Progenitor cell of endocrine pancreas (in vitro differentiated cells): ENCODE measurements at regions not wholly inside any gene's neighbourhood (a gene's known extent, or its start where the extent isn't known, plus 50 kb on each side); places are given as distances from the start of the nearest gene placed in this dataset.

Experiments
- DNase-seq: peaks from one replicate; pipeline ENCODE4 v3.0.0; 2021; ENCODE audit warnings: low spot score; ENCODE audit not compliant: unreplicated experiment
- H3K27ac Mint-ChIP-seq: 2 replicates; pipeline ENCODE4 v1.8.0; 2021; ENCODE audit warnings: mild to moderate bottlenecking, moderate library complexity, mixed read lengths
- H3K27me3 Mint-ChIP-seq: 2 replicates; pipeline ENCODE4 v1.8.0; 2021; ENCODE audit warnings: mixed read lengths
- H3K36me3 Mint-ChIP-seq: 2 replicates; pipeline ENCODE4 v1.8.0; 2022; ENCODE audit warnings: mixed read lengths; ENCODE audit not compliant: insufficient read depth
- H3K4me1 Mint-ChIP-seq: 2 replicates; pipeline ENCODE4 v1.8.0; 2021; ENCODE audit warnings: low read depth, mixed read lengths
- H3K4me3 Mint-ChIP-seq: 2 replicates; pipeline ENCODE4 v1.8.0; 2021; ENCODE audit warnings: low read depth, mild to moderate bottlenecking, moderate library complexity, mixed read lengths
- H3K9me3 Mint-ChIP-seq: 2 replicates; pipeline ENCODE4 v1.8.0; 2021; ENCODE audit warnings: low read depth, mixed read lengths
- TF ChIP-seq, protein P1 (sequence below): fragments of 200-600 bp; sonication (generic); IDR thresholded peaks from one replicate; pipeline ENCODE4 v1.5.0; 2021; ENCODE audit warnings: antibody characterized with exemption, mild to moderate bottlenecking; ENCODE audit not compliant: unreplicated experiment

DNA sequence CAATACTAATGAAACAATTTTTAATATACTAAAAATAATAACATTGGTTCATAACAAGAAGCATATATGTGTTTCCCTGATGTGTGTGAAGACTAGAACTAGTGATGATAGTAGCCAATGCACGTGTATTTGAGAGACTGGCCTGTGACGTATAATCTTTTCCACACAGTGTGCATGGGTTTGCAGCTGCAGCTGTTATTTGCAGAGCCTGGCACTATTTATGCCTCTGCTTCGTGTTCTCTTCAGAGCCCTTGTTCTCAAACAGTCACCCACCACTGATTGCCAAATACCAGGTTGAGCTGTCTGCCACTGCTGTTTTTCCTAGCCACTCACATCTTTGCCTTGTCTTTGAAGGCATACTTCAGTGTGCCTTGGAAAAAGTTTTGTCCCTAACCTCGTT lies 531.7 kb downstream of the ETV1 start:
- no peak for DNase-seq
- Mint-ChIP-seq H3K27me3 (no peaks in the 10 kb centered on the region), H3K27ac (no peak overlapping the region), H3K36me3 (no peaks in the 10 kb centered on the region), H3K9me3 (no peaks in the 10 kb centered on the region), H3K4me1 (no peaks in the 10 kb centered on the region), H3K4me3 (no peak overlapping the region)
- TF ChIP-seq, protein P1, sequence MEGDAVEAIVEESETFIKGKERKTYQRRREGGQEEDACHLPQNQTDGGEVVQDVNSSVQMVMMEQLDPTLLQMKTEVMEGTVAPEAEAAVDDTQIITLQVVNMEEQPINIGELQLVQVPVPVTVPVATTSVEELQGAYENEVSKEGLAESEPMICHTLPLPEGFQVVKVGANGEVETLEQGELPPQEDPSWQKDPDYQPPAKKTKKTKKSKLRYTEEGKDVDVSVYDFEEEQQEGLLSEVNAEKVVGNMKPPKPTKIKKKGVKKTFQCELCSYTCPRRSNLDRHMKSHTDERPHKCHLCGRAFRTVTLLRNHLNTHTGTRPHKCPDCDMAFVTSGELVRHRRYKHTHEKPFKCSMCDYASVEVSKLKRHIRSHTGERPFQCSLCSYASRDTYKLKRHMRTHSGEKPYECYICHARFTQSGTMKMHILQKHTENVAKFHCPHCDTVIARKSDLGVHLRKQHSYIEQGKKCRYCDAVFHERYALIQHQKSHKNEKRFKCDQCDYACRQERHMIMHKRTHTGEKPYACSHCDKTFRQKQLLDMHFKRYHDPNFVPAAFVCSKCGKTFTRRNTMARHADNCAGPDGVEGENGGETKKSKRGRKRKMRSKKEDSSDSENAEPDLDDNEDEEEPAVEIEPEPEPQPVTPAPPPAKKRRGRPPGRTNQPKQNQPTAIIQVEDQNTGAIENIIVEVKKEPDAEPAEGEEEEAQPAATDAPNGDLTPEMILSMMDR: no peak

DNA sequence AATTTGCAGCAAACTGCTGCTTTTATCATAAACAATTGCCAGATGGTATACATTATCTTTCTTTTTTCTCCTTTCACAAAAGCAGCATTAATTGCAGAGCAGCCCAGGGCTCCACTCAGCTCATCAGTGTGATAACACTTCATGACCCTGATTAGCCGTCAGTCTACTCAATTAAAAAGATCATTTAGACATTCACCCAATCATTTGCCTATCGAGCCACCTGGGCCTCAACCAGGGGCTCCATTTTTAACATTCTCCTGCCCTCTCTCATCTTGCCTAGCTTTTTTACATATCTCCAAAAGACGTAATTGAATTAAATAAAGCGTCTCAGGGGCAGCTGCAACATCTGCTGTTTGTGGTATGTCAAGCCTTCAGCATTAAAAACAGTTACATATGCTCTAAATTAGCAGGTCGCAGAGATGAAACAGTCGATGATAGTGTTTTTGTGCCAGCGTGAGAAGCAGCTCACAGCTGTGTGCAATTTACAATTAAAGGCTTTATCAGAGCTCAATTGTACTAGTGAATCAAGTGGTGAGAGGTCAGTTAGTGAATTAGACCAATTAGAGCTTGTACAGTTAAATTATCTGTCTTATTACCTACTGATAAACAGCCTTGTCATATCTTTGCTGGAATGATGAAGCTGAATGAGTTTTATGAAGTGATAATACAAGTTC lies 522.5 kb downstream of the ETV1 start:
- H3K4me1 Mint-ChIP-seq: peaks cover 10% of the 10 kb centered on the region
- H3K27ac Mint-ChIP-seq: no peak overlapping the region
- no peak overlapping the region for H3K4me3 Mint-ChIP-seq
- no peaks in the 10 kb centered on the region for H3K36me3 Mint-ChIP-seq
- no peaks in the 10 kb centered on the region for H3K27me3 Mint-ChIP-seq
- TF ChIP-seq, protein P1: no peak
- H3K9me3 Mint-ChIP-seq: no peaks in the 10 kb centered on the region
- no peak for DNase-seq

DNA sequence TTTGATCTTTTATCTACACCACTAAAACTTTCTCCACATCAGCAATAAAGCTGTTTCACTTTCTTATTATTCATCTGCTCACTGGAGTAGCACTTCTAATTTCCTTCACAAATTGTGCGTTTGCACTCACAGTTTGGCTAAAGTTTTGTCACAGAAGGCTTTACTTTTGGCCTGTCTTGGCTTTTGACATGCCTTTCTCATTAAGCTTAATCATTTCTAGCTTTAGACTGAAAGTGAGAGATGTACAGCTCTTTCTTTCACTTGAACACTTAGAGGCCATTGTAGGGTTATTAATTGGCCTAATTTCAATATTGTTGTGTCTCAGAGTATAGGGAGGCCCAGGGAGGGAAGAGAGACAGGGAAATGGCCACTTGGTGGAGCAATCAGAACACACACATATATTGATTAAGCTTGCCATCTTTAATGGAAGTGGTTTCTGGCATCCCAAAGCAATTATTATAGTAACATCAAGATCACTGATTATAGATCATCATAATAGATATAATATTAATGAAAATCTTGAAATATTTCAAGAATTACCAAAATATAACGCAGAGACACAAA lies 512.5 kb downstream of the ETV1 start:
- Mint-ChIP-seq H3K4me1 (peaks cover 2% of the 10 kb centered on the region), H3K4me3 (no peak overlapping the region), H3K9me3 (no peaks in the 10 kb centered on the region), H3K27ac (no peak overlapping the region), H3K36me3 (no peaks in the 10 kb centered on the region), H3K27me3 (no peaks in the 10 kb centered on the region)
- no peak for DNase-seq
- TF ChIP-seq, protein P1: no peak

DNA sequence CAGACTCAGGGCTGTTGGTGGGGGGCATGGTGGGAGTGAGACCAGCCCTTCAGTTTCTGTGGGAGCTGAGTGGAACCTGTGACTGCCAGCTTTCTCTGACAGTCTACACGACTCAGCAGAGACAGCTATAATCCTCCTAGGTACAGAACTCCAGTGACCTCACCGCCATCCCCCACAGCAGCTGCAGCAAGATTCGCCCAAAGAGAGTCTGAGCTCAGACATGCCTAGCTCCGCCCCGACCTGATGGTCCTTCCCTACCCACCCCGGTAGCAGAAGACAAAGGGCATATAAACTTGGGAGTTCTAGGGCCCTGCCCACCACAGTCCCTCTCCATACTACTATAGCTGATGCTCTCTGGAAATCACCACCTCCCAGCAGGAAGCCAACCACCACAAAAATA lies 500.1 kb downstream of the ETV1 start:
- Mint-ChIP-seq H3K4me3 (no peak overlapping the region), H3K27me3 (no peaks in the 10 kb centered on the region), H3K27ac (no peak overlapping the region), H3K36me3 (peaks cover 4% of the 10 kb centered on the region), H3K9me3 (peaks cover 65% of the 10 kb centered on the region), H3K4me1 (no peaks in the 10 kb centered on the region)
- DNase-seq: no peak
- TF ChIP-seq, protein P1: no peak

DNA sequence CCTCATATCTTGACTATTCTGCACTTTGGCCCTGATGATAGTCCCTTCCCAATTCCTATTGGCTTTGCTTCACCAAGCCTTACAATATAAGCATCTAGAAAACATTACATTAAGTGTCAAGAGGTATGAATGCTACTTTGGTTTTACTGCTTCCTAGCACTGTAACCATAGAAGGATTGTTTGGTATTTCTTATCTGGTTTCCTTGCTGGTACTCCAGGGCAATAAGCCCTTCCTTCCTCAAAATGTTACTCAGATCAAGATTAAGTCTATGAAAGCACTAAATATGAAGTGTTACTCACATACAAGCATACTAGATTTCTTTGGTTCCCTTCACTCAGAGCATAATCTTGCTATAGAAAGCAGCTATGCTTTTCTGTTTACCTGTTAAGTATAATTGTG lies 492.5 kb downstream of the ETV1 start:
- no peaks in the 10 kb centered on the region for H3K27me3 Mint-ChIP-seq
- no peaks in the 10 kb centered on the region for H3K4me1 Mint-ChIP-seq
- no peak overlapping the region for H3K4me3 Mint-ChIP-seq
- peaks cover 29% of the 10 kb centered on the region for H3K9me3 Mint-ChIP-seq
- H3K27ac Mint-ChIP-seq: no peak overlapping the region
- peaks cover 3% of the 10 kb centered on the region for H3K36me3 Mint-ChIP-seq
- DNase-seq: no peak
- TF ChIP-seq, protein P1: no peak
